ENCODE measurements at regions not wholly inside any gene's neighbourhood (a gene's known extent, or its start where the extent isn't known, plus 50 kb on each side); places are given as distances from the start of the nearest gene placed in this dataset.

DNA sequence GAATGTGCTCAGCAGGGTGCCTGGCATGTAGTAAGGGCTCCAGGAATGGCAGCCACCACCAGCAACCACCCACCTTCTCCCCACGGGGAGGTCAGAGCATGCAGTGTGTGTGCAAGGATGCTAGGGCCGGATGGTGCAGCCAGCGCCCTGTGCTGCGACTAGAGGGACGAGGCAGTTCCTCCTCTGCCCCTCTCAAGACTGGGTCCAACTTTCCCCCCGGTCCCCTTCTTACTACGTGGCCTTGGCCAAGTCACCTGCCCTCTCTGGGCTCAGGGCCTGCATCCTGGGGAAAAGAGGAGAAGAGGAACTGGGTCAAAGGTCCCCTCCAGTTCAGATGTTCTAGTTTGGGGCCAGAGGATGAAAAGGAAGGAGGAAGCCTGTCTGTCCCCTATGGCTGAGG is 71.6 kb upstream of the TARDBP start:
- TF ChIP-seq, protein P1, sequence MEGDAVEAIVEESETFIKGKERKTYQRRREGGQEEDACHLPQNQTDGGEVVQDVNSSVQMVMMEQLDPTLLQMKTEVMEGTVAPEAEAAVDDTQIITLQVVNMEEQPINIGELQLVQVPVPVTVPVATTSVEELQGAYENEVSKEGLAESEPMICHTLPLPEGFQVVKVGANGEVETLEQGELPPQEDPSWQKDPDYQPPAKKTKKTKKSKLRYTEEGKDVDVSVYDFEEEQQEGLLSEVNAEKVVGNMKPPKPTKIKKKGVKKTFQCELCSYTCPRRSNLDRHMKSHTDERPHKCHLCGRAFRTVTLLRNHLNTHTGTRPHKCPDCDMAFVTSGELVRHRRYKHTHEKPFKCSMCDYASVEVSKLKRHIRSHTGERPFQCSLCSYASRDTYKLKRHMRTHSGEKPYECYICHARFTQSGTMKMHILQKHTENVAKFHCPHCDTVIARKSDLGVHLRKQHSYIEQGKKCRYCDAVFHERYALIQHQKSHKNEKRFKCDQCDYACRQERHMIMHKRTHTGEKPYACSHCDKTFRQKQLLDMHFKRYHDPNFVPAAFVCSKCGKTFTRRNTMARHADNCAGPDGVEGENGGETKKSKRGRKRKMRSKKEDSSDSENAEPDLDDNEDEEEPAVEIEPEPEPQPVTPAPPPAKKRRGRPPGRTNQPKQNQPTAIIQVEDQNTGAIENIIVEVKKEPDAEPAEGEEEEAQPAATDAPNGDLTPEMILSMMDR (IDR thresholded peaks at IDR 0.05): no peak
- TF ChIP-seq POLR2A (IDR thresholded peaks at IDR 0.05): no peak

All from esophagus squamous epithelium (tissue), 4 donors.